ENCODE measurements at regions not wholly inside any gene's neighbourhood (a gene's known extent, or its start where the extent isn't known, plus 50 kb on each side); places are given as distances from the start of the nearest gene placed in this dataset.

GRCh38 chr1:222065234-222065633 lies 323.3 kb upstream of the DUSP10 start:
- TF ChIP-seq CTCF (IDR thresholded peaks at IDR 0.05) (no peak), POLR2A (IDR thresholded peaks at IDR 0.05) (no peak)
